ENCODE measurements at regions not wholly inside any gene's neighbourhood (a gene's known extent, or its start where the extent isn't known, plus 50 kb on each side); places are given as distances from the start of the nearest gene placed in this dataset.

GRCh38 chr3:124293584-124293983, 301.7 kb upstream of the ROPN1 start:
- no peaks in the 10 kb centered on the region for H3K27me3 ChIP-seq (ENCODE audit: control insufficient read depth, insufficient read depth, low read length)
- peaks cover 3 to 7% (median 4%) of the 10 kb centered on the region in 3 donors for H3K4me1 ChIP-seq (ENCODE audit: control insufficient read depth in 2 of 3, insufficient read depth in 2 of 3, low read depth in 1 of 3, low read length in 3 of 3)
- DNase-seq, result peak in 1 of 5 donors; percentile 83
- no peak overlapping the region for H3K27ac ChIP-seq (ENCODE audit: low read depth in 2 of 2, low read length in 2 of 2)
- intact Hi-C loops (cut with DNase I), result no loop called here
- TF ChIP-seq CTCF (IDR thresholded peaks at IDR 0.05; ENCODE audit: borderline replicate concordance, extremely low read depth, insufficient read depth), result no peak
- FAIRE-seq, result peak; percentile 61
- no peaks in the 10 kb centered on the region for H3K9me3 ChIP-seq (ENCODE audit: control insufficient read depth in 2 of 3, insufficient read depth in 1 of 3, low read length in 3 of 3)
- H3K4me3 ChIP-seq (ENCODE audit: low read length in 3 of 3), result no peak overlapping the region
- H3K36me3 ChIP-seq (ENCODE audit: control insufficient read depth in 2 of 3, insufficient read depth in 3 of 3, low read length in 3 of 3), result no peaks in the 10 kb centered on the region
- H3K9ac ChIP-seq (ENCODE audit: low read length in 3 of 3), result no peak overlapping the region

- no peak overlapping the region for H3K4me3 ChIP-seq (ENCODE audit: low read length in 3 of 3)
- no peaks in the 10 kb centered on the region for H3K9me3 ChIP-seq (ENCODE audit: control insufficient read depth in 2 of 3, insufficient read depth in 1 of 3, low read length in 3 of 3)
- TF ChIP-seq CTCF (IDR thresholded peaks at IDR 0.05; ENCODE audit: borderline replicate concordance, extremely low read depth, insufficient read depth), result no peak
- no peaks in the 10 kb centered on the region for H3K27me3 ChIP-seq (ENCODE audit: control insufficient read depth, insufficient read depth, low read length)
- intact Hi-C loops (cut with DNase I), result no loop called here
- no peak for DNase-seq
- no peak overlapping the region for H3K27ac ChIP-seq (ENCODE audit: low read depth in 2 of 2, low read length in 2 of 2)
- H3K36me3 ChIP-seq (ENCODE audit: control insufficient read depth in 2 of 3, insufficient read depth in 3 of 3, low read length in 3 of 3), result no peaks in the 10 kb centered on the region
- no peak for FAIRE-seq
- H3K9ac ChIP-seq (ENCODE audit: low read length in 3 of 3), result no peak overlapping the region
- H3K4me1 ChIP-seq (ENCODE audit: control insufficient read depth in 2 of 3, insufficient read depth in 2 of 3, low read depth in 1 of 3, low read length in 3 of 3), result peaks cover 3 to 12% (median 9%) of the 10 kb centered on the region in 3 donors
These were observed 303.4 kb upstream of the ROPN1 start for GRCh38 chr3:124295362-124295761.

- H3K36me3 ChIP-seq (ENCODE audit: control insufficient read depth in 2 of 3, insufficient read depth in 3 of 3, low read length in 3 of 3), result no peaks in the 10 kb centered on the region
- H3K9ac ChIP-seq (ENCODE audit: low read length in 3 of 3), result no peak overlapping the region
- no peak overlapping the region for H3K4me3 ChIP-seq (ENCODE audit: low read length in 3 of 3)
- peak in 3 of 5 donors; percentile 32 to 52 (median 35) for DNase-seq
- no peak for TF ChIP-seq CTCF (IDR thresholded peaks at IDR 0.05; ENCODE audit: borderline replicate concordance, extremely low read depth, insufficient read depth)
- no peaks in the 10 kb centered on the region for H3K27me3 ChIP-seq (ENCODE audit: control insufficient read depth, insufficient read depth, low read length)
- FAIRE-seq, result no peak
- H3K27ac ChIP-seq (ENCODE audit: low read depth in 2 of 2, low read length in 2 of 2), result no peak overlapping the region
- no peaks in the 10 kb centered on the region for H3K9me3 ChIP-seq (ENCODE audit: control insufficient read depth in 2 of 3, insufficient read depth in 1 of 3, low read length in 3 of 3)
- intact Hi-C loops (cut with DNase I), result no loop called here
- H3K4me1 ChIP-seq (ENCODE audit: control insufficient read depth in 2 of 3, insufficient read depth in 2 of 3, low read depth in 1 of 3, low read length in 3 of 3), result peaks cover 3 to 12% (median 9%) of the 10 kb centered on the region in 3 donors
These were observed 304.5 kb upstream of the ROPN1 start for GRCh38 chr3:124296406-124296805.
